ENCODE measurements at regions not wholly inside any gene's neighbourhood (a gene's known extent, or its start where the extent isn't known, plus 50 kb on each side); places are given as distances from the start of the nearest gene placed in this dataset.

GRCh38 chr11:33617672-33618350 is 82.8 kb downstream of the C11orf91 start:
- DNase-seq = no peak
- in situ Hi-C loops (cut with MboI; ENCODE audit: low pct_unique_long_range_greater_than_20kb, low sequenced_read_pairs) = no loop called here

GRCh38 chr11:33616552-33616951 is 84.1 kb downstream of the C11orf91 start:
- DNase-seq = no peak
- in situ Hi-C loops (cut with MboI; ENCODE audit: low pct_unique_long_range_greater_than_20kb, low sequenced_read_pairs) = no loop called here

- in situ Hi-C loops (cut with MboI; ENCODE audit: low pct_unique_long_range_greater_than_20kb, low sequenced_read_pairs) = no loop called here
- DNase-seq = no peak
These were observed 84.9 kb downstream of the C11orf91 start for GRCh38 chr11:33615751-33616150.

- in situ Hi-C loops (cut with MboI; ENCODE audit: low pct_unique_long_range_greater_than_20kb, low sequenced_read_pairs) = no loop called here
- no peak for DNase-seq
These were observed 87.2 kb downstream of the C11orf91 start for GRCh38 chr11:33613404-33613803.

GRCh38 chr11:33610903-33611302 is 89.7 kb downstream of the C11orf91 start:
- DNase-seq = no peak
- in situ Hi-C loops (cut with MboI; ENCODE audit: low pct_unique_long_range_greater_than_20kb, low sequenced_read_pairs) = no loop called here

- in situ Hi-C loops (cut with MboI; ENCODE audit: low pct_unique_long_range_greater_than_20kb, low sequenced_read_pairs) = no loop called here
- DNase-seq = no peak
These were observed 92.2 kb downstream of the C11orf91 start for GRCh38 chr11:33608386-33608785.

GRCh38 chr11:33606762-33607161 is 93.9 kb downstream of the C11orf91 start:
- in situ Hi-C loops (cut with MboI; ENCODE audit: low pct_unique_long_range_greater_than_20kb, low sequenced_read_pairs) = no loop called here

GRCh38 chr11:33605703-33606102 is 94.9 kb downstream of the C11orf91 start:
- in situ Hi-C loops (cut with MboI; ENCODE audit: low pct_unique_long_range_greater_than_20kb, low sequenced_read_pairs) = no loop called here
- no peak for DNase-seq

More at GRCh38 chr11:33606762-33607161, 93.9 kb downstream of the C11orf91 start:
- no peak for DNase-seq

- no peak for DNase-seq
- in situ Hi-C loops (cut with MboI; ENCODE audit: low pct_unique_long_range_greater_than_20kb, low sequenced_read_pairs) = no loop called here
These were observed 102.1 kb downstream of the C11orf91 start for GRCh38 chr11:33598426-33599069.

- DNase-seq = no peak
- in situ Hi-C loops (cut with MboI; ENCODE audit: low pct_unique_long_range_greater_than_20kb, low sequenced_read_pairs) = no loop called here
These were observed 106.4 kb downstream of the C11orf91 start for GRCh38 chr11:33594188-33594587.

GRCh38 chr11:33590441-33590840 is 110.2 kb downstream of the C11orf91 start:
- DNase-seq = no peak
- in situ Hi-C loops (cut with MboI; ENCODE audit: low pct_unique_long_range_greater_than_20kb, low sequenced_read_pairs) = no loop called here

GRCh38 chr11:33588056-33588455 is 112.6 kb downstream of the C11orf91 start:
- in situ Hi-C loops (cut with MboI; ENCODE audit: low pct_unique_long_range_greater_than_20kb, low sequenced_read_pairs) = no loop called here
- peak; percentile 4 for DNase-seq

GRCh38 chr11:33585586-33586209 is 114.9 kb downstream of the C11orf91 start:
- in situ Hi-C loops (cut with MboI; ENCODE audit: low pct_unique_long_range_greater_than_20kb, low sequenced_read_pairs) = no loop called here
- DNase-seq = no peak

GRCh38 chr11:33582636-33583325 is 117.8 kb downstream of the C11orf91 start:
- no peak for DNase-seq
- in situ Hi-C loops (cut with MboI; ENCODE audit: low pct_unique_long_range_greater_than_20kb, low sequenced_read_pairs) = no loop called here

GRCh38 chr11:33579101-33579500 is 121.5 kb downstream of the C11orf91 start:
- DNase-seq = no peak
- in situ Hi-C loops (cut with MboI; ENCODE audit: low pct_unique_long_range_greater_than_20kb, low sequenced_read_pairs) = no loop called here

GRCh38 chr11:33577204-33577603 is 123.4 kb downstream of the C11orf91 start:
- in situ Hi-C loops (cut with MboI; ENCODE audit: low pct_unique_long_range_greater_than_20kb, low sequenced_read_pairs) = no loop called here
- no peak for DNase-seq

GRCh38 chr11:33575311-33575710 is 125.3 kb downstream of the C11orf91 start:
- in situ Hi-C loops (cut with MboI; ENCODE audit: low pct_unique_long_range_greater_than_20kb, low sequenced_read_pairs) = no loop called here
- DNase-seq = no peak

- DNase-seq = no peak
- in situ Hi-C loops (cut with MboI; ENCODE audit: low pct_unique_long_range_greater_than_20kb, low sequenced_read_pairs) = no loop called here
These were observed 126.3 kb downstream of the C11orf91 start for GRCh38 chr11:33574331-33574730.

GRCh38 chr11:33569333-33569732 is 131.3 kb downstream of the C11orf91 start:
- in situ Hi-C loops (cut with MboI; ENCODE audit: low pct_unique_long_range_greater_than_20kb, low sequenced_read_pairs) = no loop called here
- DNase-seq = no peak

GRCh38 chr11:33567004-33567403 is 133.6 kb downstream of the C11orf91 start:
- DNase-seq = no peak
- in situ Hi-C loops (cut with MboI; ENCODE audit: low pct_unique_long_range_greater_than_20kb, low sequenced_read_pairs) = no loop called here

Measured in KBM-7 (cell line).